ENCODE measurements at regions not wholly inside any gene's neighbourhood (a gene's known extent, or its start where the extent isn't known, plus 50 kb on each side); places are given as distances from the start of the nearest gene placed in this dataset.

DNA sequence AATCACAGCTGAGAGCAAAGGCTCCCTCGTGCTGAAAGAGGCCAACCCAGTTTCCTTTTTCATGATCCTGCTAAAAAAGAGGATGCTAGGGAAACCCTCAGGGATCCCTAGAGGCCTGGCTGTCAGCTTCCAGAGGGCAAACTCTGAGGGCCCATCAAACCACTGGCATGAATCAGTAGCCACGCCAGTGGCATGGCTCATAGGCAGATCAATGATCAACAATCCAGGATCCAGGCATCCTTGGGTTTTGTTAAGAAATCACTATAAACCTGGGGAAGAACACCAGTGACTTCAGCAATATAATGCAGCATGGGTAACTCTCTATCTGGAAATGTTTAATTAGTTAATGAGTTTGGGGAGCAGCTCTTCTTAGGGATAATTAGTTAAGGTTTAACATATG lies 286.5 kb downstream of the C1D start:
- BruUV-seq (replicated peaks) = no TSS peak
- no peak overlapping the region for H2AFZ ChIP-seq (ENCODE audit: low read depth, low read length)
- DNase-seq (ENCODE audit: low read depth, low spot score) = no peak
- ChIA-PET POLR2A (no interaction called here), CTCF (no interaction called here)
- no peaks in the 10 kb centered on the region for H3K36me3 ChIP-seq (ENCODE audit: control insufficient read depth in 2 of 2, extremely low read depth in 1 of 2, insufficient read depth in 2 of 2, low read length in 2 of 2)
- H3K27ac ChIP-seq (ENCODE audit: insufficient read depth, low read depth, low read length) = no peak overlapping the region
- intact Hi-C loops (cut with micrococcal nuclease) (loop anchor here (2.0 kb wide), 1 partner anchor 17 kb away; no protein-coding TSS in a partner anchor), dilution Hi-C loops (cut with MboI; ENCODE audit: extremely low pct_ligation_motif_present, low sequenced_read_pairs) (no loop called here)
- no peak overlapping the region for H3K4me3 ChIP-seq (replicated peaks in 1 of 3; ENCODE audit: insufficient read depth in 1 of 3, low read depth in 1 of 3, low read length in 3 of 3)
- no peak for TF ChIP-seq POLR2AphosphoS5 (IDR thresholded peaks at IDR 0.05; ENCODE audit: insufficient read depth, low read depth, low read length)
- no peak for TF ChIP-seq MYC (IDR thresholded peaks at IDR 0.05; ENCODE audit: low read depth, low read length)
- no peak for TF ChIP-seq POLR2A (IDR thresholded peaks at IDR 0.05; ENCODE audit: low read depth, low read length)
- TF ChIP-seq, protein P1, sequence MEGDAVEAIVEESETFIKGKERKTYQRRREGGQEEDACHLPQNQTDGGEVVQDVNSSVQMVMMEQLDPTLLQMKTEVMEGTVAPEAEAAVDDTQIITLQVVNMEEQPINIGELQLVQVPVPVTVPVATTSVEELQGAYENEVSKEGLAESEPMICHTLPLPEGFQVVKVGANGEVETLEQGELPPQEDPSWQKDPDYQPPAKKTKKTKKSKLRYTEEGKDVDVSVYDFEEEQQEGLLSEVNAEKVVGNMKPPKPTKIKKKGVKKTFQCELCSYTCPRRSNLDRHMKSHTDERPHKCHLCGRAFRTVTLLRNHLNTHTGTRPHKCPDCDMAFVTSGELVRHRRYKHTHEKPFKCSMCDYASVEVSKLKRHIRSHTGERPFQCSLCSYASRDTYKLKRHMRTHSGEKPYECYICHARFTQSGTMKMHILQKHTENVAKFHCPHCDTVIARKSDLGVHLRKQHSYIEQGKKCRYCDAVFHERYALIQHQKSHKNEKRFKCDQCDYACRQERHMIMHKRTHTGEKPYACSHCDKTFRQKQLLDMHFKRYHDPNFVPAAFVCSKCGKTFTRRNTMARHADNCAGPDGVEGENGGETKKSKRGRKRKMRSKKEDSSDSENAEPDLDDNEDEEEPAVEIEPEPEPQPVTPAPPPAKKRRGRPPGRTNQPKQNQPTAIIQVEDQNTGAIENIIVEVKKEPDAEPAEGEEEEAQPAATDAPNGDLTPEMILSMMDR (IDR thresholded peaks at IDR 0.05; ENCODE audit: extremely low read depth in 1 of 2, insufficient read depth in 1 of 2, low read depth in 1 of 2, low read length in 2 of 2) = no peak
- no peak for TF ChIP-seq EZH2 (IDR thresholded peaks at IDR 0.05; ENCODE audit: borderline replicate concordance, low read depth, low read length, severe bottlenecking)
- no peak for TF ChIP-seq FOS (IDR thresholded peaks at IDR 0.05; ENCODE audit: borderline replicate concordance, insufficient read depth, low read length)
- no peak for TF ChIP-seq JUN (IDR thresholded peaks at IDR 0.05; ENCODE audit: borderline replicate concordance, insufficient read depth, insufficient read length, low read depth)
- TF ChIP-seq, protein P2, sequence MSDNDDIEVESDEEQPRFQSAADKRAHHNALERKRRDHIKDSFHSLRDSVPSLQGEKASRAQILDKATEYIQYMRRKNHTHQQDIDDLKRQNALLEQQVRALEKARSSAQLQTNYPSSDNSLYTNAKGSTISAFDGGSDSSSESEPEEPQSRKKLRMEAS (IDR thresholded peaks at IDR 0.05; ENCODE audit: insufficient read depth, insufficient read length) = no peak
- no peaks in the 10 kb centered on the region for H4K20me1 ChIP-seq (replicated peaks; ENCODE audit: control insufficient read depth, extremely low read depth, insufficient read depth, low read length)
- no peaks in the 10 kb centered on the region for H3K79me2 ChIP-seq (ENCODE audit: control insufficient read depth, insufficient read depth, low read length)
- H3K4me1 ChIP-seq (ENCODE audit: control insufficient read depth, extremely low read depth, insufficient read depth, low read length) = no peaks in the 10 kb centered on the region
- FAIRE-seq = no peak
- no peak overlapping the region for H3K9ac ChIP-seq (replicated peaks; ENCODE audit: extremely low read depth, insufficient read depth, low read length)
- no peaks in the 10 kb centered on the region for H3K27me3 ChIP-seq (ENCODE audit: control insufficient read depth in 2 of 2, insufficient read depth in 2 of 2, low read length in 2 of 2)
- no peaks in the 10 kb centered on the region for H3K9me1 ChIP-seq (replicated peaks; ENCODE audit: control insufficient read depth, extremely low read depth, insufficient read depth, low read length)
- H3K9me3 ChIP-seq (replicated peaks; ENCODE audit: control insufficient read depth, insufficient read depth, low read length) = no peaks in the 10 kb centered on the region
- no peak overlapping the region for H3K4me2 ChIP-seq (ENCODE audit: insufficient read depth, low read length)
